Glomerular visceral epithelial cell (primary cell): ENCODE measurements at regions not wholly inside any gene's neighbourhood (a gene's known extent, or its start where the extent isn't known, plus 50 kb on each side); places are given as distances from the start of the nearest gene placed in this dataset.
A peak's percentile ranks its signal among the peaks of the same experiment; 100 is the strongest.
"Not testable (repeated sequence)": the region's sequence is repeated elsewhere in the genome, so short reads cannot be mapped to it uniquely, and the experiment has no call there.

Experiments used
- DNase-seq: peaks from one replicate; pipeline ENCODE4 v3.0.0-alpha.2; 2016; ENCODE audit errors: extremely low spot score

DNA sequence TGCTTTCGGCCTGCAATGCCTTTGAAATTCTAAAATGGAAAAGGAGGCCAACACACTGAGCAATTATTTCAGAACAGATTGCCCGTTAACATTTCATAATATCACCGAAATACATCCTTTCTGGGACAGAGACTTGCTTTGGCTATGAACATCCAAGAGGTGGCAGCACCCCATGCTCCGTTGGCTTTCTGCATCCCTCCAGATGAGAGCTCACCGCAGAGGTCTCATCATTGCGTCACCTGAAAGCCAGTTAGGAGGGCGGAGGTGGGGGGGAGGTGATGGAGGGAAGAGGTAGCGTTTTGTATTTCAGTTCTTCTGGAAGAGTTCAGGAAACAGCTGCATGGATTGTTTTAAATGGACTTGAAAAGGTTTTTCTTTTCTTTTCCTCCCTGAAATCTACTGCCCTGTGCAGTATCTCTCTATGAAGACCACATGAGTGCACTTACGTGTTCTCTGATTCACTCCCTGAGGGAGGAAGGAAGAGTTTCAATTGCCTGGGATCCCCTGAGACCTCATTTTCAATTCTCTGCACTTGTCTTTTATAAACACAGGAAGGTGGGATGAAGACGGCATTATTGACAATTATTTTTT lies 166.8 kb upstream of the PGRMC2 start:
- DNase-seq, result peak; percentile 97

DNA sequence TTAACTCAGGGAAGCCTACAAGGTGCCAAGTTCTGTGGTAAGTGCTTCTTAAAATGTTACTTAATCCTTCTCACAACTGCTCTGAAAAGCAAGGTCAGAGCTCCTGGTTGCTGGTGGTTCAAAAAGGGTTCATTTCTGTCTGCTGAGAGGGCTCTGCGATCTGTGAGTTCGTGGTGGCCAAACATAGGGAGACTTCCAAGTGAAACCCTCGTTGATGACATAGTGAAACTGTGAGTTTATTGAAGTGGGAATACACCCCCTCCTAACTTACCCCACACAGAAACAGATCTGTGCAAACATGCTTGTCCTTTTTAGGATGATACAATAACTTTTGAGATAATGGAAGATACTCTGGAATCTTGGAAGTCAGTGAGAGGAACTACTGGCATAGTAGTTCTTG lies 164.8 kb upstream of the PGRMC2 start:
- DNase-seq, result no peak

DNA sequence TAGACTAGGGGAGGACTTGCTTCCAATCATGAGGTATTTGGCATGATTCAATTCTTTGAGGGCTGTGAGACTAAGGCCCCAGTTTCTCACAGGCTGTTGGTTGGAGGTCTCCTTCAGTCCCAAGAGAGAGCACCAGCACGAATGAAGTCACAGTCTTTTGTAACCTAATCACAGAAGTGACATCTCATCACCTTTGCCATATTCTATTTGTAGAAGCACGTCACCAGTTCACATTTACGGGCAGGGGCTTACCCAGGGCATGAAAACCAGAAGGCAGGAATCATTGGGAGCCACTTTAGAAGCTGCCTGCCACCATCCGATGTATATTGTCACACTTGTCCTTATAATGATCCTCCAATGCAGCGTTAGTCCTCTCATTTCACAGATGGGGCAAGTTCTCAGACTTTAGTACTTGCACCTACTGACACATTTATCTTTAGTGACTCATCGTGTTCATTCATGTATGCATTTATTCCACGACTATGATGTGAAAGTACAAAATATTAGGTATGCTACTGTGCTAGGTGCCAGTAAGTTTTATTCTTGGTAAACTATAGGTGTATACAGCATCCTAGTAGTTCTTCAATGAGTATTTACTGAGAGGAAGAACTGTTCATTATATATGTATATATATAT lies 163.8 kb upstream of the PGRMC2 start:
- DNase-seq, result peak; percentile 59

DNA sequence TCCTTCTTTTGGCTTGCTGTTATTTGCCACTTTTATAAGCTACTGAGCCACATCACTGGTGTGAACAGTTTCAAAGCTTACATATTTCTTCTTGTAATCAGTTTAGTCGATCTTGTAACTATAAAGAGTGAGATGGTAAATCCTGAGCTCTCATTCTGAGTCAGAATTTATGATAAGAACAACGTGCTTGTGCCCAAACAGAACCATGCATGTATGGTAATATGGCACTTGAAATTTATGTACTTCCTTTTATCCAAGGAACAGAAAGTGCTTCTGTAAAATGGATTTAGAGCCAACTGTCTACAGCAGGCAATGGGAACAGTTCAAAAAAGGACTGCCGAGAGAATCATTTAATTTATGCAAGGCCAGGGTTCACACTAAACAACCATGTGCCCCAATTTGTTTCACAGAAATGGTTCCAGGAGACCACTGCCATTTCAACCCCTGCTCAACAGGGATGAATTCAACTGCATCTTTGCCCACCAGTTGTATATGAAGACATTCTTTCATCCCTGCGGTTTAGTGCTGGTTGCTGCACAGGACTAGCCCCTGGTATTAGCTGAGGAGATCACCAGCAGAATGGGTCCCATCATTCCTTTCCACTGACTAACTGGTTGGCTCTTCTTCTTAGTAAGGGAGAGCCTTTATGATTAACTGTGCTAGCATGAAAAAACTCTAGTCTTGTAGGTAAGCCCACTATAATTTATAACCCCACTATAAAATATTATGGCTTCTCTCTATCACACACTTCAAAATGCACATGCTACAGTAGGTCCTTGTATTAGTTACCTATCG lies 162.9 kb upstream of the PGRMC2 start:
- no peak for DNase-seq

DNA sequence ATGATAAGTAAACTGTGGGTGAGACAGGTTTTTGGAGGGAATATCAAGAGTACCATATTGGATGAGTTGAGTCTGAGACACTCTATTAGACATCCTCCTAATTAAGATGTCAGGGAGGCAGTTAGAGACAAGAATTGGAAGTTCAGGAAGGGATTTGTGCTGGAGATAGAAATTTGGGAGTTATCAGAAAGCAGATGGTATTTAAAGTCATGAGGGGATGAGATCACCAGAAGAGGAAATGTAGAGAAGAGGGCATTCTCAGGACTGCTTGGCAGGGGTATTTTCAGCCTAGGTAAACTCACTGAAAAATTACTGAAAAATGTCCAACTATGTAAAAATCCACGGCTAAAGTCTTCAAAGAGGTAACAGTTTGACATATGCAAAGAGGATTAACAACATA lies 161.6 kb upstream of the PGRMC2 start:
- no peak for DNase-seq

DNA sequence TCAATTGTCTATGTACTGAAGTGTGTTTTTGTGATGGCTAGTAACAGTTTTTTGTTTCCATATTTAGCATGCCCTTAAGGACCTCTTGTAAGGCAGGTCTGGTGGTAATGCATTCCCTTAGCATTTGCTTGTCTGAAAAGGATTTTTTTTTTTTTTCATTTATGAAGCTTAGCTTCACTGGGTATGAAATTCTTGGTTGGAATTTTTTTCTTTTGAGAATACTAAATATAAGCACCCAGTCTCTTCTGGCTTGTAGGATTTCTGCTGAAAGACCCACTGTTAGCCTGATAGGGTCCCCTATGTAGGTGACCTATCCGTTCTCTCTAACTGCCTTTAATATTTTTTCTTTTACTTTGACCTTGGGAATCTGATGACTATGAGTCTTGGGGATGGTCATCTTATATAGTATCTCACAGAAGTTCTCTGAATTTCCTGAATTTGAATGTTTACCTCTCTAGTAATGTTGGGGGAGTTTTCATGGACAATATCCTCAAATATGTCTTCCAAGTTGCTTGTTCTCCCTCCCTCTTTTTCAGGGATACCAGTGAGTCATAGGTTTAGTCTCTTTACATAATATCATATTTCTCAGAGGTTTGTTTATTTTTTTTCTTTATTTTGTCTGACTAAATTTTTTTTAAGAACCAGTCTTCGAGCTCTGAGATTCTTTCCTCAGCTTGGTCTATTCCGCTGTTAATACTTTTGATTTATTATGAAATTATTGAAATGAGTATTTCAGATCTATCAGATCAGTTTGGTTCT lies 157.1 kb upstream of the PGRMC2 start:
- no peak for DNase-seq

DNA sequence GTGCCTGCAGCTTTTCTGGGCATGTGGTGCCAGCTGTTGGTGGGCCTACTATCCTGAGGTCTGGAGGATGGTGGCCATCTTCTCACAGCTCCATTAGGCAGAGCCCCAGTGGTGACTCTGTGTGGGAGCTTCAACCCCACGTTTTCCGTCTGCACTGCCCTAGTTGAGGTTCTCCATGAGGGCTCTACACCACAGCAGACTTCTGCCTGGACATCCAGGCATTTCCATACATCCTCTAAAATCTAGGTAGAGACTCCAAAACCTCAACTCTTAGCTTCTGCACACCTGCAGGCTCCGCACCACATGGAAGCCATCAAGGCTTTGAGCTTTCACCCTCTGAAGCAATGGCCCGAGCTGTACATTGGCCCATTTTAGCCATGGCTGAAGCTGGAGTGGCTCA lies 153.3 kb upstream of the PGRMC2 start:
- DNase-seq, result no peak

DNA sequence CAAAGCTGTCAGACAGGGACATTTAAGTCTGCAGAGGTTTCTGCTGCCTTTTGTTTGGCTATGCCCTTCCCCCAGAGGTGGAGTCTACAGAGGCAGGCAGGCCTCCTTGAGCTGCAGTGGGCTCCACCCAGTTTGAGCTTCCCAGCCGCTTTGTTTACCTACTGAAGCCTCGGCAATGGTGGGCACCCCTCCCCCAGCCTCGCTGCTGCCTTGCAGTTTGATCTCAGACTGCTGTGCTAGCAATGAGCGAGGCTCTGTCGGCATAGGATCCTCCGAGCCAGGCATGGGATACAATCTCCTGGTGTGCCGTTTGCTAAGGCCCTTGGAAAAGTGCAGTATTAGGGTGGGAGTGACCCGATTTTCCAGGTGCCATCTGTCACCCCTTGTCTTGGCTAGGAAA lies 149.4 kb upstream of the PGRMC2 start:
- DNase-seq, result not testable (repeated sequence)

DNA sequence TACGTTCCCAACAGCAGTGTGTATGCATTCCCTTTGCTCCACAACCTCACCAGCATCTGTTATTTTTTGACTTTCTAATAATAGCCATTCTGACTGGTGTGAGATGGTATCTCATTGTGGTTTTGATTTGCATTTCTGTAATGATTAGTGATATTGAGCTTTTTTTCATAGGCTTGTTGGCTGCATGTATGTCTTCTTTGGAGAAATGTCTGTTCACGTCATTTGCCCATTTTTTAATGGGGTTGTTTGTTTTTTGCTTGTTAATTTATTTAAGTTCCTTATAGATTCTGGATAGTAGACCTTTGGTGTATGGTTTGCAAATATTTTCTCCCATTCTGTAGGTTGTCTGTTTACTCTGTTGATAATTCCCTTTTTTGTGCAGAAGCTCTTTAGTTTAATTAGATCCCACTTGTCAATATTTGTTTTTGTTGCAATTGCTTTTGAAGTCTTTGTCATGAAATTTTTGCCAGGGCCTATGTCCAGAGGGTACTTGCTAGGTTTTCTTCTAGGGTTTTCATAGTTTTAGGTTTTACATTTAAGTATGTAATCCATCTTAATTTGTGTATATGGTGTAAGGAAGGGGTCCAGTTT lies 141.5 kb upstream of the PGRMC2 start:
- DNase-seq, result not testable (repeated sequence)

DNA sequence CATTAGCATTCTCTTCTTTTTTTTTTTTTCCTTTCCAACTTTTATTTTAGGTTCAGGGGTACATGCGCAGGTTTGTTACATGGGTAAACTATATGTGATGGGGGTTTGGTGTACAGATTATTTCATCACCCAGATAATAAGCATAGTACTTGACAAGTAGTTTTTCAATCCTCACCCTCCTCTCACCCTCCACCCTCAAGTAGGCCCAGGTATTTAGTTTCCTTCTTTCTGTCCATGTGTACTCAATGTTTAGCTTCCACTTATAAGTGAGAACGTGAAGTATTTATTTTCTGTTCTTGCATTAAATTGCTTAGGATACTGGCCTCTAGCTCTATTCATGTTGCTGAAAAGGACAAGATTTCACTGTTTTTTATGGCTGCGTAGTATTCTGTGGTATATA lies 140.8 kb upstream of the PGRMC2 start:
- no peak for DNase-seq

DNA sequence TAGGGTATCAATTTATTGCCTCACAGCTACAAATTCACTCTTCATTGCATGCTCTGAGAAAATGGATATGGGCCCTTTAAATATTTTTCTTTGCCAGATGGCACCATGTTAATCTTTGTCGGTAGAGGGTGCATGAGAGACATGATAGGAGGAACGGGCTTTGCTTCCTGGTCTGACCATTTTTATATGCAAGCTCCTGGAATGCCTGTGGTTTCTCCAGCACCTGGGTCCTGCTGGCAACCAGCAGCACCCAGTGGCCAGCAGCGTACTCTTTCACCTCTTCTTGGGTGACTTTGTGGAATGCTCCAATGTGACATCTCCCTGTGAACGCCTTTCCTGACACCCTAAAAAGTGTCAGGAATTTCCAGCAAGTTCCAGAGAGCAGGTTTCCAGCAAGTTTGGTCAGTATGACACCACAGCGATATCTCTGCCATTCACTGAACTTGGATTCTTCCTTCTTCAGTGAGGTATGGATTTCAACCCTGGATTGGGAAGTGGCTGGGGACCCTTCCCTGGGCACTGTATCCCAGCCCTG lies 140.3 kb upstream of the PGRMC2 start:
- DNase-seq, result peak; percentile 96

DNA sequence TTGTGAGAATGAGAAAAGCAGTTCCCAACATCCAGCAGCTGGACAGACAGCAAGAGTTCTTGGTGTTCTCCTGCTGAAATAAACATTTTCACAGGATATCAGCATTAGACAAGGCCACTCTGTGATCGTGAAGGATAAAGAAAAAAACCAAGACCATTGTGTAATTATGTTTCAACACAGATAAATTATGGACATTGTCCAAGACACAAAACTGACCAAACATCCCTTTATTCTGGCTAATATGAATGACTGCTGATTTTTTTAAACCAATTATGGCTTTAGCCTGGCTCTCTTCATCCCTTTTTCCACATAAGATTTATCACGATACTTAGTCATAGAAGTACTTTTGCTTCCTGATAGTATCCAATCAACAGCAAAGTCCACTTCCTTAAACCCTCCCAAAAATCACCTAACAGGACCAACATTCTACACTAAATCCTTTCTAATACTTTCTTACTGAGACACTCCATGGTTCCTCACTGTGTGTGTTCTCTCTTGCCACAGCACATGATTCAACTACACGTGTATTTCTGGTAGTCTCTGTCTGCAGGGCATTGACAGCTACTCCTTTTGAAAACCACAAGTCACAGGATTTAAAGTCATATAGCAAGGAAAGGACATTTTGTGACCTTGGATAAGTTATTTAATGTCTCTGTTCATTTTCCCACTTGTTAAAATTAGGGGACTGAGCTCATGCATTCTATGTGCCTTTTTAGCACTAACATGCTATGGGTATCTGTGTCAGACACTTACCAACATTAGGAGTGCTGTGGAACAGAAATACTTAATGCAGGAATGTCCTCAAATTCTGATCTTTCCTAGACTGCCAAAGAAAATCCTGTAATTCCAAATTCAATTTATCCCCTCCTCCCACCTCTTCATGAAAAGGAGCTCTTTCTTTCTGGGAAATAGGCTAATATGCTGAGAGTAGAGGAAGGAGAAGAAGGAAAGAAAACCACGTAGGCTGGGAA lies 137.2 kb upstream of the PGRMC2 start:
- peak; percentile 45 for DNase-seq

DNA sequence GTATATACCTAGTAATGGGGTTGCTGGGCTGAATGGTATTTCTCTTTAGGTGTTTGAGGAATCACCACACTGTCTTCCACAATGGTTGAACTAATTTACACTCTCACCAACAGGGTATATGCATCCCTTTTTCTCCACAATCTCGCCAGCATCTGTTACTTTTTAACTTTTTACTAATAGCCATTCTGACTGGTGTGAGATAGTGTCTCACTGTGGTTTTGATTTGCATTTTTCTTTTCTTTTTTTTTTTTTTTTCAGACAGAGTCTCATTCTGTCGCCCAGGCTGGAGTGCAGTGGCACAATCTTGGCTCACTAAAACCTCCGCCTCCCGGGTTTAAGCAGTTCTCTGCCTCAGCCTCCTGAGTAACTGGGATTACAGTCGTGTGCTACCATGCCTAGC lies 134.7 kb upstream of the PGRMC2 start:
- peak; percentile 84 for DNase-seq

DNA sequence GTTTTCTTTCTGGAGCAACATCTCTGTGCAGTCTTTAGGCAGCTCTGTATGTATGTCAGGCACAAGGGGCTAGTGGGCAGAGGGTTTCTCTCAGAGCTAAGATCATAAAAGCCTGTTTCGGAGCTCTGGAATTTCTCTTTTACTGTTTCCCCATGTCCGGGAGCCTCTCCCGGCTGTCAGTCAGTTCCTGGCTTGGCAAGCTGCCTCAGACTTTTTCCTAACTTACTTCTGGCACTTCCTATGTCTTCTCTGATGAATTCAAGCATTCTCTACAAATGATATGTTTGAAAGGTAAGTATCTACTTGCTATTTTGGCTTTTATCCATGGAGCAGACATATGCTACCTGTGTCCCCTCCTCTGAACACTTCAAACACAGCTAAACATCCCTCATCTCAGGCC lies 129.3 kb upstream of the PGRMC2 start:
- DNase-seq, result no peak

DNA sequence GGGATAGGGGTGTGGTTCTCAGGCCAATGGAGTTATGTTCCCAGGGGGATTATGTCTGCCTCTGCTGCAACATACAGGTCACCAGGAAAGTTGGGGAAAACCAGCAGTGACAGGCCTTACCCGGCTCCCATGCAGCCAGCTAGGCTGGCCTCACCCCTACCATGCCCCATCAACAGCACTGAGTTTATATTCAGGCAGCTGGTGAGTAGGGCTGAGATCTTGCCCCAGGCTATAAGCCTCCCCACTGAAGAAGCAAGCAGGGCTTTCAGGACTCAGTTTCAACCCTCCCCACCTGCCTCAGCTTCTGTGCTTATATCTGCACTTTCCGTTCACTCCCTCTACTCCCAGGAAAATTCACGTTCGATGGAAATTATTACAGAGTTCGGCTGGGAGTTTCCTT lies 122.4 kb upstream of the PGRMC2 start:
- no peak for DNase-seq

DNA sequence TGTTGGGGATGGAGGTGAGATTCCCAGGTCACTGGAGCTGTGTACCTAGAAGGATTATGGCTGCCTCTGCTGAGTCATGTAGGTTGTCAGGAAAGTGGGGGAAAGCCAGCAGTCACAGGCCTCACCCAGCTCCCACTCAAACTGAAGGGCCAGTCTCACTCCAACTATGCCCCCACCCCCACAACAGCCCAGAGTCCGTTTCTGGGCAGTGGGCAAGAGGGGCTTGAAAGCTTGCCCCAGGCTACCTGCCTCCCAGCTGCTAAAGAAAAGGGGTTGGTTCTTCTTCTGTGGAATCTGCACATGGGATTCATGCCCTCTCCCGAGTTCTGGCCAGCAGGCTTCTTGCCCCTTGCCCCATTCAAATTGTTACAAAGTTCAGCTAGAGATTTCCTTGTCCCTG lies 116.0 kb upstream of the PGRMC2 start:
- DNase-seq, result no peak

DNA sequence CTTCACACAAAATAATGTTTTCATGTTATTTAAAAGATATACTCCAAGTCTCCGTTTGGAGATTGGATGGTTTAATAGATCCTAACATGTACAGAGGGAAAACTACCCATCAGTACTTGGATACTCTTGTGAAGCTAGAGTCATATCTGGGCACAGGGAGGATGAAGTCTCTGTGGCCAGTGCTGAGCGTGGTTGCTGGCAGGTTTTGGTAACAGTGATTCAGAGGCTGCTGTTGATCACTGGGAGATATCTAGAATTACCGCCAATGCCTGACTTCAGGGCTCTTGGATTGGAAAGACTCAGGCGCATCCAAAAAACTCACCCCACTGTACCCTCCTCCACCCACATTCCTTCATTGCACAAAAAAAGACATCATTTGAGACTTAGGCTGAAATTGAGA lies 107.2 kb upstream of the PGRMC2 start:
- DNase-seq, result peak; percentile 17

DNA sequence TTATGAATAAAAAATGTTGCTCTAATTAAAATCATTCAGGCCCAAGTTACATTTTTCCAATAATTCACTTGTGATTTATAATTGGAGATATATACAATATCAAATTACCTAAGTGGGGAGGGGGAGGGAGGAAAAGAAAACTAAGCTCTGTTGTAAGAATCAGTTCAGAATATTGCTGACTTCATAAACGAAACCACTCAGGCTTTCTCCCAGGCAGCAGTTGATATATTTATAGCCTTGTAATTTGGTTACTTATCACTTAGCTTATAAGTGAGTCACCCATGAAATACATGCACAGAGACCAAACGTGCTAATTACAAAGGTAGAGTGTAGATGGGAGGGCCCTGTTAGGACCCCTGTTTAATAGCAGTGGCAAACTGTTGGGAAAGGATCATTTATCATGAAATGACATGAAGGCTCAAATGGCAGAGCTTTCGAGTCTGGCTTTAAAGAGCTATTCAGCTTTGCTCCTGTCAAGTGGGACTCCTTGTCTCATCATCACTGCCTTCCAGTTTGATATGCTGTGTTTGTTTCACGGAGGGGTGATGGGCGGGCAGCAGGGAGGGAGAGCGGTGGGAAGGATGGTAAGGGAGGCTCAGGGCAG lies 105.6 kb upstream of the PGRMC2 start:
- peak; percentile 55 for DNase-seq

DNA sequence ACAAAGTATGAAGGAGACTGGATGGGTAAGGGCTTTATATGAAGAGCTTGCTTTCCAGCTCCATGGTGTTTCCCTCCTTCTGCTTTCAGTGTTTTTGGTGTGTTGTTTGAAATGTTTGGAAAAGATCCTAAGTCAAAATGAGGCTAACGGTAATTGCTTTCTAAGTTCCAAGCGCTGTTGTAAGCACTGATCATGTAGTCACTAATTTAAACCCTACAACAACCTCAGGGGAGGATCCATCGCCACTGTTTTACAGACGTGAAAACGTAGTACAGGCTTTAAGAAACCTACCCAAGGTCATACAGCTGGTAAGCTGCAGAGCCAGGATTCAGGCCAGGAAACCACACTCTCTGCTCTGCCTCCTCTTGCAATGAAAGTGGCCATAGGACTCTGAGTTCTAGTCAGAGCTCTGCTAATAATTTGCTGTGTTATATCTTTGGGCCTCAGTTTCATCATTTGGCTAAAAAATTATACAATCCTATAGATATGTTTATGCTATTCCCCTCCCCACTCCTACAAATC lies 102.9 kb upstream of the PGRMC2 start:
- DNase-seq, result no peak

DNA sequence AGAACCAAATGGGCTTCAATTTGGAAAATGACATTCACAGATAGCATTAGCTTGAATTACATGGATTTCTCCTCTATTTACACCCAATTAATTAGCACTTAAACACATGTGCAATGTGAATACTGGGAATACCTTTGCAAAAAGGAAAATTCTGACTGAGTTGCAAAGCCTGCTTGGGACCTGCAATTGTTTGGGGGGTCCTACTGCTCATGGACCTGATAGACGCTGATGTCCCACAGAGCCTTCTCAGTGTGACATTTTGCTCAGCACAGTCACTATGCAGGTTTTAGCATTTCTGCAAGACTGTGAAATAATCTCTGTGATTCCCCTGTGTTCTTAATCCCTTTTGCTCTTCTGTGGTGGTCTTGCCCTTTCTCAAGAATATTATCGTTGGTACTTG lies 101.2 kb upstream of the PGRMC2 start:
- no peak for DNase-seq
